Chondrocyte (in vitro differentiated cells): ENCODE measurements at regions not wholly inside any gene's neighbourhood (a gene's known extent, or its start where the extent isn't known, plus 50 kb on each side); places are given as distances from the start of the nearest gene placed in this dataset. TPM values are rescaled to one million over a fixed set of nuclear protein-coding genes. Genes with fewer than 3 reads are reported as not detected.
"Not testable (repeated sequence)": the region's sequence is repeated elsewhere in the genome, so short reads cannot be mapped to it uniquely, and the experiment has no call there.

Experiments
- DNase-seq: peaks from one replicate; pipeline ENCODE4 v3.0.0; 2021; ENCODE audit warnings: mixed read lengths, low spot score
- H3K27ac Mint-ChIP-seq: one replicate; pipeline ENCODE4 v1.8.0; 2021; ENCODE audit warnings: mild to moderate bottlenecking, moderate library complexity, mixed read lengths; ENCODE audit not compliant: unreplicated experiment
- H3K27me3 Mint-ChIP-seq: 2 replicates; pipeline ENCODE4 v1.8.0; 2021; ENCODE audit warnings: low read depth, mixed read lengths
- H3K36me3 Mint-ChIP-seq: 2 replicates; pipeline ENCODE4 v1.8.0; 2021; ENCODE audit warnings: low read depth, mixed read lengths
- H3K4me1 Mint-ChIP-seq: 2 replicates; pipeline ENCODE4 v1.8.0; 2021; ENCODE audit warnings: low read depth, mild to moderate bottlenecking, mixed read lengths
- H3K4me3 Mint-ChIP-seq: one replicate; pipeline ENCODE4 v1.8.0; 2021; ENCODE audit warnings: mild to moderate bottlenecking, moderate library complexity, mixed read lengths; ENCODE audit not compliant: unreplicated experiment
- H3K9me3 Mint-ChIP-seq: 2 replicates; pipeline ENCODE4 v1.8.0; 2021; ENCODE audit warnings: low read depth, mixed read lengths
- microRNA-seq: library from miRNA; unstranded; fragments of <30 nt; microRNA quantifications from one replicate; pipeline ENCODE4 v1.2.0, GENCODE V29; 2020; ENCODE audit warnings: borderline number of aligned reads

DNA sequence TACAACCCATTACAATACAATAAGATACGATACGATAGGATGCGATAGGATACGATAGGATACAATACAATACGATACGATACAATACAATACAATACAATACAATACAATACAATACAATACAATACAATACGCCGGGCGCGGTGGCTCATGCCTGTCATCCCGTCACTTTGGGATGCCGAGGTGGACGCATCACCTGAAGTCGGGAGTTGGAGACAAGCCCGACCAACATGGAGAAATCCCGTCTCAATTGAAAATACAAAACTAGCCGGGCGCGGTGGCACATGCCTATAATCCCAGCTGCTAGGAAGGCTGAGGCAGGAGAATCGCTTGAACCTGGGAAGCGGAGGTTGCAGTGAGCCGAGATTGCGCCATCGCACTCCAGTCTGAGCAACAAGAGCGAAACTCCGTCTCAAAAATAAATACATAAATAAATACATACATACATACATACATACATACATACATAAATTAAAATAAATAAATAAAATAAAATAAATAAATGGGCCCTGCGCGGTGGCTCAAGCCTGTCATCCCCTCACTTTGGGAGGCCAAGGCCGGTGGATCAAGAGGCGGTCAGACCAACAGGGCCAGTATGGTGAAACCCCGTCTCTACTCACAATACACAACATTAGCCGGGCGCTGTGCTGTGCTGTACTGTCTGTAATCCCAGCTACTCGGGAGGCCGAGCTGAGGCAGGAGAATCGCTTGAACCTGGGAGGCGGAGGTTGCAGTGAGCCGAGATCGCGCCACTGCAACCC lies 2275.6 kb upstream of the TPTE start:
- not testable (repeated sequence) for H3K9me3 Mint-ChIP-seq, H3K27me3 Mint-ChIP-seq, H3K4me3 Mint-ChIP-seq, H3K4me1 Mint-ChIP-seq, DNase-seq, H3K27ac Mint-ChIP-seq, H3K36me3 Mint-ChIP-seq

DNA sequence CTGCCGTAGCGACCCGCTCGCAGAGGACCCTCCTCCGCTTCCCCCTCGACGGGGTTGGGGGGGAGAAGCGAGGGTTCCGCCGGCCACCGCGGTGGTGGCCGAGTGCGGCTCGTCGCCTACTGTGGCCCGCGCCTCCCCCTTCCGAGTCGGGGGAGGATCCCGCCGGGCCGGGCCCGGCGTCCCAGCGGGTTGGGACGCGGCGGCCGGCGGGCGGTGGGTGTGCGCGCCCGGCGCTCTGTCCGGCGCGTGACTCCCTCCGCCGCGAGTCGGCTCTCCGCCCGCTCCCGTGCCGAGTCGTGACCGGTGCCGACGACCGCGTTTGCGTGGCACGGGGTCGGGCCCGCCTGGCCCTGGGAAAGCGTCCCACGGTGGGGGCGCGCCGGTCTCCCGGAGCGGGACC lies 2269.7 kb upstream of the TPTE start:
- DNase-seq, H3K27ac Mint-ChIP-seq, H3K4me3 Mint-ChIP-seq, H3K27me3 Mint-ChIP-seq, H3K36me3 Mint-ChIP-seq, H3K9me3 Mint-ChIP-seq, H3K4me1 Mint-ChIP-seq: not testable (repeated sequence)

DNA sequence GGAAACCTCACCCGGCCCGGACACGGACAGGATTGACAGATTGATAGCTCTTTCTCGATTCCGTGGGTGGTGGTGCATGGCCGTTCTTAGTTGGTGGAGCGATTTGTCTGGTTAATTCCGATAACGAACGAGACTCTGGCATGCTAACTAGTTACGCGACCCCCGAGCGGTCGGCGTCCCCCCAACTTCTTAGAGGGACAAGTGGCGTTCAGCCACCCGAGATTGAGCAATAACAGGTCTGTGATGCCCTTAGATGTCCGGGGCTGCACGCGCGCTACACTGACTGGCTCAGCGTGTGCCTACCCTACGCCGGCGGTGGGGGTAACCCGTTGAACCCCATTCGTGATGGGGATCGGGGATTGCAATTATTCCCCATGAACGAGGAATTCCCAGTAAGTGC lies 2266.3 kb upstream of the TPTE start:
- not testable (repeated sequence) for H3K27ac Mint-ChIP-seq, H3K4me1 Mint-ChIP-seq, H3K36me3 Mint-ChIP-seq

DNA sequence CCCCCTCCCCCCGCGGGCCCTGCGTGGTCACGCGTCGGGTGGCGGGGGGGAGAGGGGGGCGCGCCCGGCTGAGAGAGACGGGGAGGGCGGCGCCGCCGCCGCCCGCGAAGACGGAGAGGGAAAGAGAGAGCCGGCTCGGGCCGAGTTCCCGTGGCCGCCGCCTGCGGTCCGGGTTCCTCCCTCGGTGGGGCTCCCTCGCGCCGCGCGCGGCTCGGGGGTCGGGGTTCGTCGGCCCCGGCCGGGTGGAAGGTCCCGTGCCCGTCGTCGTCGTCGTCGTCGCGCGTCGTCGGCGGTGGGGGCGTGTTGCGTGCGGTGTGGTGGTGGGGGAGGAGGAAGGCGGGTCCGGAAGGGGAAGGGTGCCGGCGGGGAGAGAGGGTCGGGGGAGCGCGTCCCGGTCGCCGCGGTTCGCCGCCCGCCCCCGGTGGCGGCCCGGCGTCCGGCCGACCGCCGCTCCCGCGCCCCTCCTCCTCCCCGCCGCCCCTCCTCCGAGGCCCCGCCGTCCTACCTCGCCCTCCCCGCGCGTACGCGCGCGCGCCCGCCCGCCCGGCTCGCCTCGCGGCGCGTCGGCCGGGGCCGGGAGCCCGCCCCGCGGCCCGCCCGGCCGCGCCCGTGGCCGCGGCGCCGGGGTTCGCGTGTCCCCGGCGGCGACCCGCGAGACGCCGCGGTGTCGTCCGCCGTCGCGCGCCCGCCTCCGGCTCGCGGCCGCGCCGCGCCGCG lies 2264.1 kb upstream of the TPTE start:
- not testable (repeated sequence) for DNase-seq, H3K27me3 Mint-ChIP-seq, H3K4me1 Mint-ChIP-seq, H3K27ac Mint-ChIP-seq, H3K9me3 Mint-ChIP-seq, H3K36me3 Mint-ChIP-seq, H3K4me3 Mint-ChIP-seq

More for the DNA sequence above, 2266.3 kb upstream of the TPTE start:
- DNase-seq, H3K9me3 Mint-ChIP-seq, H3K4me3 Mint-ChIP-seq, H3K27me3 Mint-ChIP-seq: not testable (repeated sequence)

DNA sequence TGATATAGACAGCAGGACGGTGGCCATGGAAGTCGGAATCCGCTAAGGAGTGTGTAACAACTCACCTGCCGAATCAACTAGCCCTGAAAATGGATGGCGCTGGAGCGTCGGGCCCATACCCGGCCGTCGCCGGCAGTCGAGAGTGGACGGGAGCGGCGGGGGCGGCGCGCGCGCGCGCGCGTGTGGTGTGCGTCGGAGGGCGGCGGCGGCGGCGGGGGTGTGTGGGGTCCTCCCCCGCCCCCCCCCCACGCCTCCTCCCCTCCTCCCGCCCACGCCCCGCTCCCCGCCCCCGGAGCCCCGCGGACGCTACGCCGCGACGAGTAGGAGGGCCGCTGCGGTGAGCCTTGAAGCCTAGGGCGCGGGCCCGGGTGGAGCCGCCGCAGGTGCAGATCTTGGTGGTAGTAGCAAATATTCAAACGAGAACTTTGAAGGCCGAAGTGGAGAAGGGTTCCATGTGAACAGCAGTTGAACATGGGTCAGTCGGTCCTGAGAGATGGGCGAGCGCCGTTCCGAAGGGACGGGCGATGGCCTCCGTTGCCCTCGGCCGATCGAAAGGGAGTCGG lies 2261.2 kb upstream of the TPTE start:
- H3K27me3 Mint-ChIP-seq, DNase-seq, H3K9me3 Mint-ChIP-seq, H3K36me3 Mint-ChIP-seq, H3K4me1 Mint-ChIP-seq, H3K27ac Mint-ChIP-seq, H3K4me3 Mint-ChIP-seq: not testable (repeated sequence)

Small RNA genes in the stretch of these regions (microRNA-seq; reads per million reads assigned to microRNA genes)
- gene MIR3648-1: not detected
- not detected for gene MIR3687-1
- gene MIR6724-1: not detected
- gene MIR6724-2: not detected
